ENCODE measurements at regions not wholly inside any gene's neighbourhood (a gene's known extent, or its start where the extent isn't known, plus 50 kb on each side); places are given as distances from the start of the nearest gene placed in this dataset.

GRCh38 chr13:40464337-40465014 lies 202.0 kb downstream of the FOXO1 start:
- TF ChIP-seq CTCF (IDR thresholded peaks at IDR 0.05) (no peak), POLR2AphosphoS5 (IDR thresholded peaks at IDR 0.05) (no peak), POLR2A (IDR thresholded peaks at IDR 0.05) (no peak)
